Ovary (tissue), 3 donors: ENCODE measurements at regions not wholly inside any gene's neighbourhood (a gene's known extent, or its start where the extent isn't known, plus 50 kb on each side); places are given as distances from the start of the nearest gene placed in this dataset.

Experiments
- CTCF ChIP-seq, 3 donors: fragments of 450-650 bp in 2 of 3; fragments of 200-600 bp in 1 of 3; IDR thresholded peaks; one replicate each; pipeline versions ENCODE4 v1.5.1 to v1.8.0; 2016 to 2022; ENCODE audit warnings: antibody characterized with exemption in 3 of 3, mild to moderate bottlenecking in 1 of 3
- POLR2A ChIP-seq: fragments of 450-650 bp; IDR thresholded peaks from one replicate; pipeline ENCODE4 v1.6.1; 2017; ENCODE audit warnings: antibody characterized with exemption, mild to moderate bottlenecking, moderate library complexity
- donor health status: DM: no; HTN: no; CAD: no.

GRCh38 chr3:150152567-150152966 lies 181.9 kb upstream of the PFN2 start:
- TF ChIP-seq CTCF (IDR thresholded peaks at IDR 0.05) (no peak), POLR2A (no peak)
